Activated CD4-positive, alpha-beta T cell treated with anti-CD3 and anti-CD28 coated beads for 36 hours (primary cell): ENCODE measurements at regions not wholly inside any gene's neighbourhood (a gene's known extent, or its start where the extent isn't known, plus 50 kb on each side); places are given as distances from the start of the nearest gene placed in this dataset.

Source experiments
- ATAC-seq: fragments of 200-7000 bp; cut with Tn5 transposase; one replicate; pipeline ENCODE4 v1.10.0; 2021; ENCODE audit warnings: mild to moderate bottlenecking, moderate library complexity
- CTCF ChIA-PET: fragments of 350-600 bp; sonication (Branson Sonifier 250); formaldehyde crosslinking; loops from one replicate; lab custom pipeline; 2021; ENCODE audit warnings: antibody characterized with exemption; lab: Charles Lee
- POLR2A ChIA-PET: fragments of 350-600 bp; sonication (Branson Sonifier 250); formaldehyde crosslinking; loops from one replicate; lab custom pipeline; 2021; ENCODE audit warnings: antibody characterized with exemption, inconsistent platforms; lab: Charles Lee
- DNase-seq: peaks from one replicate; pipeline ENCODE4 v3.0.0-alpha.2; 2020
- H3K27ac Mint-ChIP-seq: one replicate; pipeline ENCODE4 v1.8.0; 2021; ENCODE audit warnings: mixed read lengths
- H3K27me3 Mint-ChIP-seq: one replicate; pipeline ENCODE4 v1.8.0; 2021; ENCODE audit warnings: mixed read lengths
- H3K36me3 Mint-ChIP-seq: one replicate; pipeline ENCODE4 v1.8.0; 2021; ENCODE audit warnings: low read depth, mixed read lengths
- H3K4me1 Mint-ChIP-seq: one replicate; pipeline ENCODE4 v1.8.0; 2021; ENCODE audit warnings: mixed read lengths
- H3K4me3 Mint-ChIP-seq: one replicate; pipeline ENCODE4 v1.8.0; 2021; ENCODE audit warnings: mild to moderate bottlenecking, moderate library complexity, mixed read lengths
- H3K9me3 Mint-ChIP-seq: one replicate; pipeline ENCODE4 v1.8.0; 2021; ENCODE audit warnings: low read depth, mixed read lengths
- intact Hi-C, 2 experiments: fragments of 100-400 bp; cut with DNase I in 1 of 2; cut with micrococcal nuclease in 1 of 2; formaldehyde crosslinking; loops; one replicate each; pipeline versions ENCODE4 v1.14.2 to v1.15.1; 2022 to 2024; cut with DNase I, micrococcal nuclease

DNA sequence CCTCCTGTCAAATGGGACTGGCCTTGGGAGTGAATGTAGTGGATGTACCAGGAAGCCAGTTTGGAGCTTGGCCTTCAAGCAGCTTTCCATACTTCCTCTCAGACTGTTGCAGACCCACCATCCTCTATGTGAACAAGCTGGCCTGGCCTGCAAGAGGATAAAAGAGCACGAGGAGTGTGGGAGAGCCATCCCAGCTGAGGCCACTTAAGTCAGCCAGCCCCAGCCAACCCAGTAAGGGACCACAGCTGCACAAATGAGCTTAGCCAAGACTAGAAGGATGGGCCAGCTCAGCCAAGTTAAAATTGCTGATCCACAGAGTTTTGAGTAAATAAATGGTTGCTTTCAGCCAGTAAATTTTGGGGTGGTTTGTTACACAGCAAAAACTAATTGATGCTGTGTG lies 156.9 kb upstream of the SOX4 start:
- Mint-ChIP-seq H3K4me3 (no peak overlapping the region), H3K27ac (no peak overlapping the region), H3K4me1 (peaks cover 21% of the 10 kb centered on the region), H3K9me3 (no peaks in the 10 kb centered on the region), H3K36me3 (no peaks in the 10 kb centered on the region), H3K27me3 (peaks cover 11% of the 10 kb centered on the region)
- DNase-seq (no peak), ATAC-seq (no peak)
- CTCF ChIA-PET, result no interaction called here
- intact Hi-C loops, result loop anchor here (5.0 to 10.0 kb wide), 6 partner anchors 148 to 839 kb away; no protein-coding TSS in a partner anchor
- POLR2A ChIA-PET, result no interaction called here

DNA sequence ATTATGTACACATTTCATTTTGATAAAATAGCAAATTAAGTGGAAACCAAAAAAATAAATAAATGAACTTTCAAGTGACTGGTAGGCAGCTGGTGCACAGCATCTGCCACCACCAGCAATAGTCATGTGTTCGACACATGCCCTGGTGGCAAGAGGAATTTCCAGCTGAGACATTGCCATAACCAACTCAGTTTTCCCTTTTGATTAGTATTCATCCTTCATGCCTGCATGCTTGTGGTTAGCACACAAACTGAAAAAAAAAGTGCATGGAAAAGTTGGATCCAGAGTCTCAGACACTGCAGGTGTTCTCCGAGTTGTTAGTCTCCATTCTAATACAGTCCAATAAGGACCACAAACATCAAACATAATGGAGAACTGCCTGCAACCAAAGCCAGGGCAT lies 156.0 kb upstream of the SOX4 start:
- ATAC-seq (no peak), DNase-seq (no peak)
- H3K9me3 Mint-ChIP-seq, result no peaks in the 10 kb centered on the region
- intact Hi-C loops, result loop anchor here (5.0 to 10.0 kb wide), 6 partner anchors 147 to 840 kb away; no protein-coding TSS in a partner anchor
- no peak overlapping the region for H3K4me3 Mint-ChIP-seq
- no peaks in the 10 kb centered on the region for H3K36me3 Mint-ChIP-seq
- no peak overlapping the region for H3K27ac Mint-ChIP-seq
- POLR2A ChIA-PET, result no interaction called here
- peaks cover 21% of the 10 kb centered on the region for H3K4me1 Mint-ChIP-seq
- CTCF ChIA-PET, result interaction anchor here (0.6 kb wide), 1 partner anchor 133 kb away, joined by 3 read pairs; no protein-coding TSS in a partner anchor
- peaks cover 9% of the 10 kb centered on the region for H3K27me3 Mint-ChIP-seq

DNA sequence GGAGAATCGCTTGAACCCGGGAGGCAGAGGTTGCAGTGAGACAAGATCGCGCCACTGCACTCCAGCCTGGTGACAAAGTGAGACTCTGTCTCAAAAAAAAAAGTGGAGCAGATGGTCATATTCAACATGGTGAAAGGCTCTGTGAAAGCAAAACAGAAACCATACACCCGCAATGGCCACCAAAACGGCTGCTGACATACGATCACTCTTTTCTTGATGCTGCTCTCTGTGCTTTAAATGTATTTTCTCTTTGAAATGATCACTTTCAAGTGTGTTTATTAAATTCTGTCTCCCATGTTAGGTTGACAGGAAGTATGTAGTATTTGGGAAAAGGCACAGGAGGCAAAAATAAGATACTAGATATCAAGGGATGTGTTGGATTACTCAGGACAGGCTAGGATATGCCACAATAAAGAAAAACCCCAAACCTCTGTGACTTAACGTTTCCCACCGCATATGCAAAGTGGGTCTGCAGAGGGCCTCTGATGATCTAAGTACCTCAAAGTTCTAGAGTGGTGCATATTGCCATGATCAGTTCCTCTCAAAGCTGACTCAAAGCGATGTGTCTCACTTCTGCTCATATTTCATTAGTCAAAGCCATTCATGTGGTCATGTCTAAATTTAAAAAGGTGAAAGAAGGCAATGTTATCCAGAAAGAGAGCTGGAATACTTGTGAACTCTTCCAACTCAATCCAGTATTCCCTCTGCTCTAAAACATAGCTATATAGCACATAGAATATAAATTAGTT lies 155.1 kb upstream of the SOX4 start:
- H3K4me3 Mint-ChIP-seq, result peak overlapping the region; percentile 39
- H3K4me1 Mint-ChIP-seq, result peaks cover 21% of the 10 kb centered on the region
- DNase-seq, result peak; percentile 73

DNA sequence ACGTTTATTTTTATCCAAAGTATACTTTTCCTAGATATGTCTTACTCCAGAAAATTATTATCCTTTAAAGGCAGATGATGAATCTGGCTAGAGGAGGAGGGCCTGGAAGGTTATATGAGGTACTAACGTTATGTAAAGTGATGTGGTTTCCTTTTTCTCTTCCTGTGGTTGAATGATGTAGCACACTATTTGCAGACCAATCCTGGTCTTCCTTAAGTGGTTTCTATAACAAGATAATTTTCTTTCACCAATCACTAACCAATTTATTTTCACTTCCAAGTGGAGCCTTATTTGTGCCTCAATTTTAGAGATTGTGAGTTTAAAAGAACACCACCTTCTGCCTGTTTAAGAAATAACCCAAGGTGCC lies 154.6 kb upstream of the SOX4 start:
- DNase-seq, result no peak
- POLR2A ChIA-PET, result no interaction called here
- H3K27ac Mint-ChIP-seq, result no peak overlapping the region

More for the DNA sequence above, 155.1 kb upstream of the SOX4 start:
- intact Hi-C loops, result loop anchor here (1.0 to 10.0 kb wide), 13 partner anchors 36 to 904 kb away; partner anchors contain the start of gene CDKAL1 (in 1 of the 2)
- Mint-ChIP-seq H3K27ac (peak overlapping the region; percentile 55), H3K9me3 (no peaks in the 10 kb centered on the region), H3K27me3 (peaks cover 11% of the 10 kb centered on the region), H3K36me3 (no peaks in the 10 kb centered on the region)
- ATAC-seq, result peak; percentile 94
- POLR2A ChIA-PET, result no interaction called here
- CTCF ChIA-PET, result interaction anchor here (0.6 to 1.6 kb wide), 4 partner anchors 36 to 151 kb away, joined by 3 to 4 read pairs (median 4); no protein-coding TSS in a partner anchor

GRCh38 chr6:21441386-21441785 lies 152.2 kb upstream of the SOX4 start:
- CTCF ChIA-PET, result no interaction called here
- H3K4me3 Mint-ChIP-seq, result no peak overlapping the region
- H3K9me3 Mint-ChIP-seq, result no peaks in the 10 kb centered on the region
- DNase-seq (peak; percentile 34), ATAC-seq (no peak)
- peaks cover 17% of the 10 kb centered on the region for H3K27me3 Mint-ChIP-seq
- no peaks in the 10 kb centered on the region for H3K36me3 Mint-ChIP-seq
- intact Hi-C loops, result no loop called here
- H3K27ac Mint-ChIP-seq, result no peak overlapping the region
- POLR2A ChIA-PET, result no interaction called here
- H3K4me1 Mint-ChIP-seq, result peaks cover 21% of the 10 kb centered on the region

More for the DNA sequence above, 154.6 kb upstream of the SOX4 start:
- peak; percentile 27 for ATAC-seq
- Mint-ChIP-seq H3K36me3 (no peaks in the 10 kb centered on the region), H3K27me3 (peaks cover 11% of the 10 kb centered on the region), H3K4me1 (peaks cover 21% of the 10 kb centered on the region), H3K9me3 (no peaks in the 10 kb centered on the region), H3K4me3 (no peak overlapping the region)
- CTCF ChIA-PET, result interaction anchor here (0.6 to 1.6 kb wide), 3 partner anchors 36 to 150 kb away, joined by 3 to 4 read pairs (median 4); no protein-coding TSS in a partner anchor
- intact Hi-C loops, result loop anchor here (1.0 to 10.0 kb wide), 13 partner anchors 37 to 904 kb away; partner anchors contain the start of gene CDKAL1 (in 1 of the 2)

- peaks cover 19% of the 10 kb centered on the region for H3K4me1 Mint-ChIP-seq
- intact Hi-C loops, result no loop called here
- no peaks in the 10 kb centered on the region for H3K36me3 Mint-ChIP-seq
- no peak for DNase-seq
- POLR2A ChIA-PET, result no interaction called here
- H3K27me3 Mint-ChIP-seq, result peaks cover 15% of the 10 kb centered on the region
- H3K4me3 Mint-ChIP-seq, result no peak overlapping the region
- no peaks in the 10 kb centered on the region for H3K9me3 Mint-ChIP-seq
- H3K27ac Mint-ChIP-seq, result no peak overlapping the region
- CTCF ChIA-PET, result no interaction called here
- no peak for ATAC-seq
These were observed 150.7 kb upstream of the SOX4 start for GRCh38 chr6:21442874-21443273.

DNA sequence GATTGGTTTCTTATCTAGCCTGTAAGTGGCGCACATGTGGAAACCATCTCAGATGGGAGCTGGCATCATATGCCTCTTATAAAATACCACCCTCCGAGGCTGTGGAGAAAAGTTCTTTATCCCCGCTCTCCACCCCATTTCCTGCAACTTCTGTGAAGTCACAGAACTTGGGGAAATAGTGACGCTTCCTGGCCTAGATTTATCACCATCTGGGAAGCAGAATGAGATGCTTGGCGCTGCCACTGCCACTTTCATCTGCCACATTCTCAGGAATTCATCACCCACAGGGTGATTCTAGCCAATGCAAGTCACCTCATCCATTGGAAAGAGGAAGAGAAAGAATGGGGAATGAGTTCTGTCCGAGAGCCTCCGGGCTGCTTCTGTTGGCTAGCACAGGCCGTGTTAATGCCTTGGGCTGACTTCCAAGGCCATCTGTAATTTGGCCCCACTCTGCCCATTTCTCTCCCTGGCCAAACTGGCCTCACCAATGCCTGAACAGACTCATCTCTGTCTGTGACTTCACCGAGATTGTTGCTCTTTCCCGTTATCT lies 148.8 kb upstream of the SOX4 start:
- ChIA-PET POLR2A (no interaction called here), CTCF (no interaction called here)
- Mint-ChIP-seq H3K27ac (no peak overlapping the region), H3K27me3 (peaks cover 13% of the 10 kb centered on the region), H3K4me3 (no peak overlapping the region), H3K9me3 (no peaks in the 10 kb centered on the region), H3K4me1 (no peaks in the 10 kb centered on the region), H3K36me3 (no peaks in the 10 kb centered on the region)
- intact Hi-C loops, result no loop called here
- ATAC-seq (no peak), DNase-seq (no peak)

- H3K4me1 Mint-ChIP-seq, result no peaks in the 10 kb centered on the region
- H3K27me3 Mint-ChIP-seq, result peaks cover 16% of the 10 kb centered on the region
- no peak overlapping the region for H3K4me3 Mint-ChIP-seq
- ATAC-seq, result no peak
- CTCF ChIA-PET, result interaction anchor here (0.8 kb wide), 1 partner anchor 884 kb away, joined by 3 read pairs; no protein-coding TSS in a partner anchor
- POLR2A ChIA-PET, result no interaction called here
- H3K9me3 Mint-ChIP-seq, result no peaks in the 10 kb centered on the region
- no peak overlapping the region for H3K27ac Mint-ChIP-seq
- H3K36me3 Mint-ChIP-seq, result no peaks in the 10 kb centered on the region
- intact Hi-C loops, result no loop called here
- no peak for DNase-seq
These were observed 145.6 kb upstream of the SOX4 start for GRCh38 chr6:21447987-21448386.

GRCh38 chr6:21448485-21449109 lies 145.0 kb upstream of the SOX4 start:
- Mint-ChIP-seq H3K4me3 (no peak overlapping the region), H3K9me3 (no peaks in the 10 kb centered on the region), H3K36me3 (no peaks in the 10 kb centered on the region), H3K27me3 (peaks cover 13% of the 10 kb centered on the region), H3K27ac (no peak overlapping the region), H3K4me1 (no peaks in the 10 kb centered on the region)
- ATAC-seq, result no peak
- intact Hi-C loops, result no loop called here
- POLR2A ChIA-PET, result interaction anchor here (0.6 kb wide), 1 partner anchor 230 kb away, joined by 3 read pairs; no protein-coding TSS in a partner anchor
- CTCF ChIA-PET, result no interaction called here
- DNase-seq, result no peak

- no peaks in the 10 kb centered on the region for H3K36me3 Mint-ChIP-seq
- DNase-seq (no peak), ATAC-seq (no peak)
- no peak overlapping the region for H3K4me3 Mint-ChIP-seq
- intact Hi-C loops, result no loop called here
- POLR2A ChIA-PET, result no interaction called here
- CTCF ChIA-PET, result interaction anchor here (0.6 kb wide), 1 partner anchor 144 kb away, joined by 4 read pairs; no protein-coding TSS in a partner anchor
- H3K27me3 Mint-ChIP-seq, result peaks cover 11% of the 10 kb centered on the region
- no peaks in the 10 kb centered on the region for H3K4me1 Mint-ChIP-seq
- no peaks in the 10 kb centered on the region for H3K9me3 Mint-ChIP-seq
- H3K27ac Mint-ChIP-seq, result no peak overlapping the region
These were observed 143.4 kb upstream of the SOX4 start for GRCh38 chr6:21450149-21450548.

DNA sequence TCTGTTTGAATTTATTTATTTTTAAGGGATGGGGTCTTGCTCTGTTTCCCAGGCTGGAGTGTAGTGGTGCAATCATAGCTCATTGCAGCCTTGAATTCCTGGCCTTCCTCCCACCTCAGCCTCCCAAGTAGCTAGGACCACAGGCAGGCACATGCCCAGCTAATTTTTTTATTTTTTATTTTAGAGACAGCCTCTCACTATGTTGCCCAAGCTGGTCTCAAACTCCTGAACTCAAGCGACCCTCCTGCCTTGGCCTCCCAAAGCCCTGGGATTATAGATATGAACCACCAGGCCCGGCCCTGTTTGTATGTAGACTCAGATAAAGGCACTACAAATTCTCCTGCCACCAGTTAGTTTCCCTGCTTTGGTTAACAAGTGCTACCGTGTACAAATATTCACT lies 142.9 kb upstream of the SOX4 start:
- Mint-ChIP-seq H3K27me3 (peaks cover 9% of the 10 kb centered on the region), H3K27ac (no peak overlapping the region), H3K9me3 (no peaks in the 10 kb centered on the region), H3K36me3 (no peaks in the 10 kb centered on the region), H3K4me3 (no peak overlapping the region), H3K4me1 (no peaks in the 10 kb centered on the region)
- ChIA-PET POLR2A (no interaction called here), CTCF (interaction anchor here (0.6 kb wide), 1 partner anchor 144 kb away, joined by 4 read pairs; no protein-coding TSS in a partner anchor)
- intact Hi-C loops, result no loop called here
- ATAC-seq (no peak), DNase-seq (no peak)
